ENCODE measurements at regions not wholly inside any gene's neighbourhood (a gene's known extent, or its start where the extent isn't known, plus 50 kb on each side); places are given as distances from the start of the nearest gene placed in this dataset.

DNA sequence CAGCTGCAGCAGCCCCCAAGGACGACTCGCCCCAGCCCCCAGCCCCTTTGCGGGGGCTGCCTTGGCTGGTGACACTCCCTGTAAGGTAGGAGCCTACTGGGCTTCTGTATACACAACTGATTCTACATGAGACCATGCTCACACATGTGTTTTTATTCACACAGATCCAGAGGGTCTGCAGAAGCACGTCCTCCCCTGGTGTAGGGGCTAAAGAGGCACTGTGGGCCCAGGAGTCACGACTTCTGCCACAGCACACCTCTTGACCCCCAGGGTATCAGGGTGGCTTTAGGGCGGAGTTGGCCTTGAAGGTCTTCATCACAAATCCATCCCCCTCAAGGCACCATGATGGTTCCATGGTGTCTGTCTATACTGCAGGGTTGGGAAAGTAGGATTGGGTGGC, 931.2 kb downstream of the TBC1D22A start:
- no peak for DNase-seq (ENCODE audit: low read depth in 1 of 2, low spot score in 1 of 2)
- Histone ChIP-seq H3K4me3 (no peak overlapping the region), H3K36me3 (no peaks in the 10 kb centered on the region)

DNA sequence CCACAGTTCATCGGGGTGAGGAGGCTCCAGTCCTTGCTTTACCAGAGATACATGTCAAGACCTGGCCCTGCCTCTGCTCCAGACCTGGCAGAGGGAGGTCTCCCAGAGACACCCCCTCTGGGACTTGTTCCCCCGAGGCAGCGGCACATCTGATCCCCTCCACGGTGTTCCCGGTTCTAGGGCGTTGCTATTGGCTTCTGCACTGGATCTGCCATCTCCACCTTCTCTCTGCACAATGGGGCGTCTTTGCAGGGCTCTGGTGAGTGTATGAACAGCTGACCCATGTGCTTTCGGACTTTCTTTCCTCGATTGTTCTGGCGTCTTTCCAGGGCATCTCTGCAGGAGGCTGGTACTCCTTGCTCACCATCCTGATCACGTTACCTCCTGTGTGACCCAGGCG, 930.4 kb downstream of the TBC1D22A start:
- no peak for TF ChIP-seq CTCF (IDR thresholded peaks at IDR 0.05; ENCODE audit: low read depth, low read length)
- no peak overlapping the region for H3K4me3 ChIP-seq
- H3K9me3 ChIP-seq (ENCODE audit: low read depth) = no peaks in the 10 kb centered on the region
- DNase-seq (ENCODE audit: low read depth in 1 of 2, low spot score in 1 of 2) = no peak
- H3K27me3 ChIP-seq = no peaks in the 10 kb centered on the region
- H3K4me1 ChIP-seq (ENCODE audit: low read depth) = no peaks in the 10 kb centered on the region
- no peak overlapping the region for H3K27ac ChIP-seq
- H3K36me3 ChIP-seq = no peaks in the 10 kb centered on the region

More for the DNA sequence above, 931.2 kb downstream of the TBC1D22A start:
- Histone ChIP-seq H3K4me1 (ENCODE audit: low read depth) (no peaks in the 10 kb centered on the region), H3K9me3 (ENCODE audit: low read depth) (no peaks in the 10 kb centered on the region), H3K27me3 (no peaks in the 10 kb centered on the region), H3K27ac (no peak overlapping the region)
- TF ChIP-seq CTCF (IDR thresholded peaks at IDR 0.05; ENCODE audit: low read depth, low read length) = no peak

- Histone ChIP-seq H3K27ac (no peak overlapping the region), H3K36me3 (no peaks in the 10 kb centered on the region), H3K27me3 (no peaks in the 10 kb centered on the region), H3K4me1 (ENCODE audit: low read depth) (no peaks in the 10 kb centered on the region), H3K9me3 (ENCODE audit: low read depth) (no peaks in the 10 kb centered on the region), H3K4me3 (no peak overlapping the region)
- no peak for DNase-seq (ENCODE audit: low read depth in 1 of 2, low spot score in 1 of 2)
- TF ChIP-seq CTCF (IDR thresholded peaks at IDR 0.05; ENCODE audit: low read depth, low read length) = no peak
Measured at GRCh38 chr22:47691152-47691895, 928.9 kb downstream of the TBC1D22A start.

DNA sequence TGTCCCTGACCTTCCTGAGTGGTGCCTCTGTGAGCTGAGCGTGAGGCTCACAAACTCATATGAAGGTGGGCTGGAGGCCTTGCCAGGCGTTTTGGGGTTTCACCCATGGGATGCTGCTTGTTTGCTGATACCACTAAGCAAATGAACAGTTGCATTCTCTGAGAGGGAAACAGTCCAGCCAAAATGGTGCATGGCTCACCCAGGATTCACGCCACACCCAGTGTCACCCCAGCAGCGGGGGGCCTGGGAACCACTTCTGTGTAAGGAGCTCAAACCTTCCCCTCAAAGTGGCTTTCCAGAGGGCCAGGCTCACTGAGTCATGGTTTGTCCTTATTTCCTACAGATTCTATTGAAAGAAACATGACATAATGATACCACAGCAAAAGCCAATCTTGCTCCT, 928.1 kb downstream of the TBC1D22A start:
- no peaks in the 10 kb centered on the region for H3K9me3 ChIP-seq (ENCODE audit: low read depth)
- no peaks in the 10 kb centered on the region for H3K27me3 ChIP-seq
- H3K4me1 ChIP-seq (ENCODE audit: low read depth) = no peaks in the 10 kb centered on the region
- no peak for DNase-seq (ENCODE audit: low read depth in 1 of 2, low spot score in 1 of 2)
- H3K36me3 ChIP-seq = no peaks in the 10 kb centered on the region
- no peak for TF ChIP-seq CTCF (IDR thresholded peaks at IDR 0.05; ENCODE audit: low read depth, low read length)
- H3K4me3 ChIP-seq = no peak overlapping the region
- no peak overlapping the region for H3K27ac ChIP-seq

DNA sequence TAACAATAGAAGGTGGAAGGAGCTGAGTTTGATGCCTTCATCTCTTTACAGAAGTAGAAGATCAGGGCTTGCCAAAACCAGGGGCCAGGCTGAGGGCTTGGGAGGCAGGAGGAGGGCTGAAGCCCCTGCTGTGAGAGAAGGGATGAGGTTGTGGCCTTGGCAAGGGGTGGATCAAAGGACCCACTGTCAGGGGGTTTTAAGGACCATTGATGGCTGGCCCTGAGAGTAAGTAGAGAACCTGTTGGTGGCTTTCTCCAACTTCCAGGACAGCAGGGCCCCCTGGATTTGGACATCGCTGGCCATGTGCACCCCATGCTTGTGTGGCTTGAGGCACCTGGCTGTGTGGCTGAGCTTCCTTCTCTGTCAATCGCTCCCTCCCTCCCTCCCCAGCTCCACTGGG, 927.7 kb downstream of the TBC1D22A start:
- Histone ChIP-seq H3K27me3 (no peaks in the 10 kb centered on the region), H3K36me3 (no peaks in the 10 kb centered on the region), H3K27ac (no peak overlapping the region), H3K9me3 (ENCODE audit: low read depth) (no peaks in the 10 kb centered on the region), H3K4me1 (ENCODE audit: low read depth) (no peaks in the 10 kb centered on the region), H3K4me3 (no peak overlapping the region)
- no peak for DNase-seq (ENCODE audit: low read depth in 1 of 2, low spot score in 1 of 2)
- TF ChIP-seq CTCF (IDR thresholded peaks at IDR 0.05; ENCODE audit: low read depth, low read length) = no peak
